ELR (cell line): ENCODE measurements at regions not wholly inside any gene's neighbourhood (a gene's known extent, or its start where the extent isn't known, plus 50 kb on each side); places are given as distances from the start of the nearest gene placed in this dataset.

Experiments used
- DNase-seq: peaks from one replicate; pipeline ENCODE4 v3.0.0-alpha.2; 2015; ENCODE audit warnings: low read depth

GRCh38 chr12:13503094-13503835 lies 306.7 kb downstream of the EMP1 start:
- DNase-seq: no peak

DNA sequence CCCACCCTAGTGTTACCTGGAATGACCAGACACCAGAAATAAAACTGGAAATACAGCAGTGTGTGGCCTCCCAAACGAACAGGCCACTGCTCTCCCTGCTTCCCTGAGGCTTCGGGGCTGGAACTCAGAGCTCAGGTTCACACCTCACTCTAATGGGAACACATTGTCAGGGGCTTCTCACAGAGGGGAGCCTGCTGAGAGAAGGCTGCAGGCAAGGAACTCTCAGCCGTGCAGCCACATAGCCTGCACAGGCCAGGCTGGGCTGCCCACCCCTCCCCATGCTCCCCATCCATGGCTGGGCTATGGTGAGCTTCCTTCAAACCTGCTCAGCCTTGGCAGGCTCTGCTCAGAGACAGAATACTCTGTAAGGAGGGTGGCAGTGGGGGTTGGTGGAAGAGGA lies 302.5 kb downstream of the EMP1 start:
- DNase-seq: no peak

- no peak for DNase-seq
Observed at GRCh38 chr12:13496111-13496510, 299.6 kb downstream of the EMP1 start.

- DNase-seq: no peak
Observed at GRCh38 chr12:13489246-13489645, 292.7 kb downstream of the EMP1 start.

DNA sequence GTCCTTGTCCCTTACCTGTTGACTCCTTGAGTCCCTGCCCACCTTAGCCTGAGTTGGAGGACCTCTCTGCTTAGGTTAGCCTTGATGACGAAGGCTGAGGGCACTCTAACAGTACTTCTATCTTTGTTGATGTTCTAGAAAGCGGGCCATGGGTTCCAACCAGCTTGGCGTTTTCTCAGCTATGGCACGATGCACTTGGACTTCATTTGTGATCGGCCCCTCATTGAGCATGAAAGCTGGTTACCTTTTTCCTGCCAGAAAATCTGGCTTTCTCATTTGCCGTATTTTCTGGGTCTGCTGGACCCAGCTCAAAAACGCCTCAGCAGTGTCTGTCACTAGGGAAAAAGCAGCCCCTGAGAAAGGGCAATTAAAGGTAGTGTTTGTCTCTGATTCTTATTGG lies 290.8 kb downstream of the EMP1 start:
- DNase-seq: no peak

DNA sequence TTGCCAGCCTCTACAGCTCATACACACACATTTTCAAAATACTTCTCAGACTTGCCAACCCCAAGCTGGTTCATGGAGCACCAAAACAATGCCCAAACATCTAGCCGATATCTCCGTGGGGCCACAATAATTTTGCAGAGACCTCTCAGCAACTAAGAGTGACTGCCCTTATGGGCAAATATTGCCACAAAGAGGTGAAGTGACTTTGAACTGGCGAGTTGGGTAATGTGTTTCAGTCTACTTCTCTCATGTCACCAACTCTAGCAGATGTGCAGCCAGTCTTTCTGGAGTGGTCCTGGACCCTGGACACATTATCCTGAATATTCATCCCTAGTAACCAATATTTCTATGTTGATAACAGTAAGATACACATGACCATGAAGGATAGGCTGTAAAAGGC lies 290.3 kb downstream of the EMP1 start:
- no peak for DNase-seq

DNA sequence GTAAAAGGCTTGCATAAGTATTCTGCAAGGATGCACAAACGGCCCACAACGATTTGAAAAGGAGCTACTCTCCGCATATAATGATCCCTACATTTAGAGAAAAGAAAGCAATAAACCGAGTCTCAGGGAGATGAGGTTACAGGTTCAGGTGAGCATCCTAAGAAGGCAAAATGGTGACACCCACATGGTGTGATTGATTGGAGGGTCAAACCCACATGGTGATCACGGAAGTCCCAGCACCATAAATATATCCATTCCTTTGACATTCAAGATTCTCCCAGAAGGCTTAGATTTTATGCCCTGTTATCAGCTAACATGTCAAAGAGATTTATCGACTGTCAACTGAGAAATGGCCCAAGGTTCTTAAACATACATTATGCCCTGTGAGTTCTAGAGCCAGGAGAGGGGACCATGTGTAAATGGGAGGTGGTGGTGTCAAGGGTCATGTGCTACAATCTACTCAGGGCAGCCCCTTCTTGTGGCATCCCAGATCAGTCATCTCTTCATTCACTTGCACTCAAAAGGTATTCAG lies 282.2 kb downstream of the EMP1 start:
- no peak for DNase-seq

DNA sequence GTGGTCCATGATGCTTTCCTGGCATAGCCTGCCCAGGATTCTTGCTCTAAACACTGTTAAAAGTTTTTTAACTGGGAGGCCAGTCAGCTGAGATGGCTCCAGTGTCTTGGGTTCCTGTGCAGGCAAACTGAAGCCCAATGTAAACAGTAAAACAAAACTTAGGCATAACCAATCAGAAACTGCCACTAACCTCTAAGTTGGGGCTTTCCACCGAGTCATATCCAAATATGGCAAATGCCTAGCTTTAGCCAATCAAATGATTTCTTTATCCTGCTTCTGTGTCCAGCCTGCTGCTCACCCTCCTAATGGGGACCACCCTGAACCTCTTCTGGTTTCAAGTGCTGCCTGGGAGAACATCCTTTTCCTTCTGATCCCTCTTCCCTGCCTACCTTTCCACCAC lies 277.9 kb downstream of the EMP1 start:
- no peak for DNase-seq

- DNase-seq: peak; percentile 69
Observed at GRCh38 chr12:13472690-13473089, 276.2 kb downstream of the EMP1 start.

DNA sequence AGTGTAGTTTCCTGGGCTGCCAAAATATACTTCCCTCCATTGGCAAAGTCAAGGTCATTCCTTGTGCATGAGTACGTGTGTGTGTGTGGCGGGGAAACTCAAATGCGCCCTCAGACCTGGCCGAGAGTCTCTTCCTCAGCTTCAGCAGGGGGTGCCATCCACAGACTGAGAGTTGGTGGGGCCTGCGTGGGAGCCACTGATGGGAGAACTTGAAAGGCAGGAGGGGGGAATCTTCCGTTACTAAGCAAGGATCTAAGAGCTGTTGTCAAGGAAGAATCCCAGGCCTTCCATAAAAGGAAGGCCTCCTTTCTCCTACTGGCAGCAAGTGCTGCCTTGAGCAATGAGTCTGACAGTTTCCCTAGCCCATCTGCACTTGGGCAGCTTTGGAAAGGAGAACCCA lies 274.9 kb downstream of the EMP1 start:
- DNase-seq: no peak

- DNase-seq: peak; percentile 28
Observed at GRCh38 chr12:13465635-13466034, 269.1 kb downstream of the EMP1 start.

DNA sequence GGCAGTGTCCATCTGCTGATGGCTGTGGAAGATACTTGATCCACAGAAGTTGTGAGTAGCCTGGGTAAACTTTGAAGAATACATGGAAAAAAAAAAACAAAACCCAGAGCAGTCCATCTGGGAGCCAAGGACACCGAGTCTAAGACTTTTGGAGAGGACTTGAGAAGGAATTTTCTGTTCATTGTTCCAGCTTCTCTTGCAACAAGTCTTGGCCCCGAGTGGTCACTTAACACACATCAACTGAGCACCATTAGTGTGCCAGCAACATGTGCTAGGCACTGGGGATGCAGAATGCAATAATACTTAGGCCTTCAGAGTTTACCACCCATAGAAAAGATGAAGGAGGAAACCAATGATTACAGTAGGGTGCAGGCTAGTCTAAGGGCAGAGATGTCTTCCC lies 266.7 kb downstream of the EMP1 start:
- no peak for DNase-seq

DNA sequence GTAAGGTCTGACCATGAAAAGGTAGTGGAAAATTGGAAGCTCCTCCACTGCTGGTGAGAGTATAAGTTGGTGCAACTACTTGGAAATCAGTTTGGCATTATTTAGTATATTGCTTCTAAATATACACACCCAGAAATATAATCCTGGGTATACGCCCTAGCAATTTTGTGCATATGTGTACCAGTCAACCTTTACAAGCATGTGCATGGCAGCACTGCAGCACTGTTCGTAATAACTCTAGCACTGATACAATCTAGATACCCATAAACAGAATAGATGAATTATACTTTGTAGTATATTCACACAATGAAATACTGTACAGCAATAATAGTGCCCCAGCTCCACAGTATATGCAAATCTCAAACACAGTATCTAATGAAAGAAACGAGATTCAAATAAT lies 265.9 kb downstream of the EMP1 start:
- no peak for DNase-seq

- no peak for DNase-seq
Observed at GRCh38 chr12:13455778-13456144, 259.2 kb downstream of the EMP1 start.

DNA sequence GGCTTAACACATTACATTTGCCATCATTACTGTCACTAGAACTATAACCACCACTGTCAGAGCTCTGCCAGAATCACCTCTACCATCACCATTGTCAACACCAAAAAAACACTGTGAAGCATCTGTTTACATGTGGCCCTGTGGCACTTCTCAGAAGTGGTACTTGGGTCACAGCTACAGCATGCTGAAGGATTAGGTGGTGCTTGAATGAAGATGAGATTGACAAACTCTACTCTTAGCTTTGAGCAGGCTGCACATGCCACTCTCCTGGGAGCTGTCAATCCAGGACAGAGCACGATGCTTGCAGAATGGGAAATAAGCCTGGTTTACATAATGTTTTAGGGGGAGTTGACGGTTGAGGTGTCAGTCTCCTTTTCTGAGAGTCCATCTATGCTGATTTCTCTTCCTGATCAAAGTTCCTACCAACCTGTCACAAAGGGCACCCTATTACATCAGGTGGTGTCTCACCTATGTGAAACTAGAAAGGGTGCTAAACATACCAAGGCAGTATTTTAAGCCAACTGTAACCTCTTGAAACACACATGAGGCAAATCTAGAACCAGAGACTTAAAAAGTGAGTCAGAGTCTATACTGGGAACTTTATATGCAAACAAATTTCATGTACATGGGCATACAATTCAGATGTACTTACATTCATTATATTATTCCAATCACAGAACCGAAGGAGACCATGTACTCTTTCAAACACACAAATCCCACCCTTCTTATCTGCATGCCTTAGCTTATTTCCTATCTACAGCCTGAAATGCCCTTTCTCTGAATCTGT lies 258.7 kb downstream of the EMP1 start:
- DNase-seq: no peak

- no peak for DNase-seq
Observed at GRCh38 chr12:13452955-13453570, 256.5 kb downstream of the EMP1 start.

DNA sequence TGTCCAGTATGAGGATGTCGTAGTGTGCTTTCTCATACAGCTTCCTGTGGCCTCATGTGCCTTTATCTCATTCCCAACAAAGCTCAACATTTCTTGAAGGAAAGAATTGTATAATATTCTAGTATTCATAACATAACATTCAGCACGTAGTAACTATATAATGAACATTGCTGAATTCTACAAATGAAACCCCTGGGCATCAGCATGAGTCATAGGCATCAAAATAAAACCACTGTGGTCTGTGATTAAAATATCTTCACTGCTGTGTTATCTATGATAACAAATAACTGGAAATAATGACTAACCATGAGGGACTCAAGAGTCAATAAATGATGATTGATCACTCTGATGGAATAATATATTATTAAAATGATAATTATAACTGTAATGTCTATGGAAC lies 255.2 kb downstream of the EMP1 start:
- DNase-seq: no peak

- DNase-seq: no peak
Observed at GRCh38 chr12:13450231-13451080, 253.9 kb downstream of the EMP1 start.

DNA sequence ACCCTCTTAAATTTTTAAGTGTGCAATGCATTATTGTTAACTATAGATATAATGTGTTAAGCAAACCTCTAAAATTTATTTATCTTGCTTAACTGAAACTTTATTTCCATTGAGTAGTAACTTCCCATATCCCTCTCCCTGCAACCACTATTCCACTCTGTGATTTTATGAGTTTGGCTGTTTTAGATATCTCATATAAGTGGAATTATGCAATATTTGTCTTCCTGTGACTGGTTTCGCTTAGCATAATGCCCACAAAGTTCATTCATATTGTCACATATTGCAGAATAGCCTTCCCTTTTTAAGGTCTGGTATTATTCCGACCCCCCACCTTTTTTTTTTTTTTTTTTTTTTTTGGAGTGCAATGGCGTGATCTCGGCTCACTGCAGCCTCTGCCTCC lies 247.6 kb downstream of the EMP1 start:
- no peak for DNase-seq

GRCh38 chr12:13443498-13443897 lies 247.0 kb downstream of the EMP1 start:
- DNase-seq: no peak

- DNase-seq: no peak
Observed at GRCh38 chr12:13443028-13443427, 246.5 kb downstream of the EMP1 start.

GRCh38 chr12:13442457-13442856 lies 245.9 kb downstream of the EMP1 start:
- no peak for DNase-seq
